ENCODE measurements at regions not wholly inside any gene's neighbourhood (a gene's known extent, or its start where the extent isn't known, plus 50 kb on each side); places are given as distances from the start of the nearest gene placed in this dataset.

DNA sequence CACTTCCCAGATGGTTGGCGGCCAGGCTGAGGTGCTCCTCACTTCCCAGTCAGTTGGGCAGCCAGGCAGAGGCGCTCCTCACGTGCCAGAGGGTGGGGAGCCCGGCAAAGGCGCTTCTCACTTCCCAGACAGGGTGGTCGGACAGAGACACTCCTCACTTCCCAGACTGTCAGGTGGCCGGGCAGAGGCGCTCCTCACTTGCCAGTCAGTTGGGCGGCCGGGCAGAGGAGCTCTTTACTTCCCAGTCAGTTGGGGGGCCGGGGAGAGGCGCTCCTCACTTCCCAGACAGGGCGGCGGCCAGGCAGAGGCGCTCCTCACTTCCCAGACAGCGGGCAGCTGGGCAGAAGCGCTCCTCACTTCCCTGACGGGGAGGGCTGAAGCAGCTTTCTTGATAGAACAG is 143.0 kb upstream of the ARID2 start:
- no peak for DNase-seq (ENCODE audit: low read depth in 1 of 2, low spot score in 1 of 2)

DNA sequence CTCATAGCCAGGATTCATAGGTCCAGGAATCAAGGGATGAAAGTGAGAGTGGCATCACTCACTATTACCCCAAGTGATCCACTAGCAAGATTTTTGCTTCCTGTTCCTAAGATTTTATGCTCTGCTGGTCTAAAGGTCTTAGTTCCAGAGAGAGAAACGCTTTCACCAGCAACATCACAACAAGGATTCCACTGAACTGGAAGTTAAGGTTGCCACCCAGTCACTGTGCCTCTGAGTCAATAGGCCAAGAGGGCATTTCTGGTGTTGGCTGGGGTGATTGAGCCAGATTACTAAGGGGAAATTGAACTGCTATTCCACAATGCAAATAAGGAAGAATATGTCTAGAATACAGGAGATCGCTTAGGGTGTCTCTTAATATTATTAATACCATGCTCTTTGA is 142.5 kb upstream of the ARID2 start:
- DNase-seq (ENCODE audit: low read depth in 1 of 2, low spot score in 1 of 2) = no peak

DNA sequence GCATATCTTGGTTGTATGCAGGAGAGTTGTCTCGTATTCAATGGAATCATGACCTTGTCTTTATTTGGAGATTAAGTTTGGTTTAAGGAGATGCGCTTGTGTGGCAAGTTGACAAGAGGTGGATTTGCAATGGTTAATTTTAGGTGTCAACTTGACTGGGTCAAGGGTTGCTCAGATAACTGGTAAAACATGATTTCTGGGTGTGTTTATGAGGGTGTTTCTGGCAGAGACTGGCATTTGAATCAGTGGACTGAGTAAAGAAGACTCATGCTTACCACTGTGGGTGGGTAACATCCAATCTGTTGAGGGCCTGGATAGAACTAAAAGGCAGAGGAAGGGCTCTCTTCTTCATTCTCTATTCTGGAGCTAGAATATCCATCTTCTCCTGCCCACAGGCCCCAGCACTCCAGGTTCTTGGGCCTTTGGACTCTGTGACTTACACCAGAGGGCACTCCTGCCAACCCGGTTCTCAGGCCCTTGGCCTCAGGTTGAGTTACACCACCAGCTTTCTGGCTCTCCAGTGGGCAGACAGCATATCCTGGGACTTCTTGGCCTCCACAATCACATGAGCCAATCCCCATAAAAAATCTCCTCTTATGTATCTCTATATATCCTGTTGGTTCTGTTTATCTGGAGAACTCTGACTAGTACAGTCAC is 141.5 kb upstream of the ARID2 start:
- DNase-seq (ENCODE audit: low read depth in 1 of 2, low spot score in 1 of 2) = no peak

DNA sequence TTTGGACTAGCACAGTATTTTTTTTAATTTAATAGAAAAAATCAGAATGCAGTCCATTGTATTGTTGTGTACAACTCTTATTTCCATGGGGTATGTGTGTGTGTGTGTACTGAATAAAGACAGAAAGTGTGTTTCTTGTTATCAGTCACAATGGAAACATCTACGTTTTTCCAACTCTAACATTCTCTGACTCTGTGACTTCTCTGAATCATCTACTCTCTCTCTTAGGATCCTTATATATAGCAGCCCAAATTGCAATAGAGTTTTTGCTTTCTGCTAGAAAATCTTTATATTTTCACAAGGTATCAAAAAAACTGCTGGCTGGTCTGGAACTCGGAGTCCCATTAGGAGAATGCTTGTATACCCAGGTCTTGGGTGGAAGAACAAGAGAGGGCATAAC is 138.9 kb upstream of the ARID2 start:
- DNase-seq (ENCODE audit: low read depth in 1 of 2, low spot score in 1 of 2) = no peak

DNA sequence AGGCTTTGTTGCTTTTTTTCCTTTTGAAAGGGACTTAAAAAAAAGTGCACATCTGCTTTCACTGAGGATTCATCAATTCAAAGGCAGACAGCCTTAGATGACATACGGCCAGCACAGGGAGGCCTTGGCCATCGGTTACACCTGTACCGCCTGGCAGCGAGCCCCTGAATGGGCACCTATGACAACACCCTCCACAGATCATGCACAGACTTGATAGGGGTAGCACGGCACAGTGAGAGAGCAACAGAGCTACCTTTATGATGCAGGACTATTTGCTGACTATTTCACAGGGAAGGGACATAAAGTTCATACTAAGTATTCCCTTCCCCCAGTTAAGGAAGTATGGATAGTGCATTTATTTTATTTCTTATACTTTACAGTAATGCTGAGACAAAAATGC is 137.9 kb upstream of the ARID2 start:
- DNase-seq (ENCODE audit: low read depth in 1 of 2, low spot score in 1 of 2) = no peak

DNA sequence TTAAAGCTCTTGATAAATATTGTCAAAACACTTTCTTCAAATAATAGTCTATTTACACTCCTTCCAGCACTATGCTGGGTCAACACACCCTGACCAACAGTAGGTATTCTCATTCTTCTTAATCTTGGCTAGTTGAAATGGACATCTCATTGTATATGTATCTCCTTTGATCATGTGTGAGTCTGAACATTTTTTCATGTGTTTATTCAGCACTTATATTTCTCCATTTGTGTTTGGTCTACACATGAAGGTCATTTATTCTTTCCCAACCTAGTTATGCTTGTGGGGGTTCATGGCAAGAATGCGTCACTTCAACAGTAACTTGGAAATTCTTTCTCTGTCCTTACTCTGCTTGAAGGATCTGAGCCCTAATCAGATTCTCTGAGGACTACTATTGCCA is 133.1 kb upstream of the ARID2 start:
- no peak for DNase-seq (ENCODE audit: low read depth in 1 of 2, low spot score in 1 of 2)

DNA sequence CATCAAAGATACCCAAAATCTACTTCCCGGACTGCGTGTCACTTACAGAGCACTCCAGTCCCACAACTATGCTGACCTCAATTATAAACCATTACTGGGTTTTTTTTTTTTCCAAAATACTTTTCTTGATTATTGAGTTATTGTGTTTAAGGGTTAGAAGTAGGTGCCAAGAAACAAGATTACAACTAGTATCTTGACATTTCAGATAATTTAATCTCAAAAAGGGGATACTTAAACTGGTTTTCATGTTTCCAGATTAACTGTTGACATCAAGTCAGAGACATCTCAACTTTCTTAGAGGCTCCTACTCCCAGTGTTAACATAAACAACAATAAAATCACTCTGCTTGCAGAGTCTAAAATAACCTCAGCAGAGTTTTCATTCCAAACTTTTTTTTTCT is 131.2 kb upstream of the ARID2 start:
- DNase-seq (ENCODE audit: low read depth in 1 of 2, low spot score in 1 of 2) = no peak

DNA sequence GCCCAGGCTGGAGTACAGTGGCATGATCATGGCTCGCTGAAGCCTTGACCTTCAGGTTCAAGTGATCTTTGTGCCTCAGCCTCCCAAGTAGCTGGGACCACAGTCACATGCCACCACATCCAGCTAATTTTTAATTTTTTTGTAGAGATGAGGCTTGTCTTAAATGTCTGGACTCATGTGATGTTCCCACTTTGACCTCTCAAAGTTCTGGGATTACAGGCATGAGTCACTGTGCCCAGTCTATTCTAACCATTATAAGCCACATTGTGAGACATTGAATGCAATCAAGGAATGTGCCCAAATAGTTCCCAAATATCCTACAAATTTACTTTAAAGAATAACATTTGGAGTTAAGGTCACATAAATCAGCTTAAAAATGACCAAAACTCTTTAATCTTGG is 130.7 kb upstream of the ARID2 start:
- DNase-seq (ENCODE audit: low read depth in 1 of 2, low spot score in 1 of 2) = no peak

DNA sequence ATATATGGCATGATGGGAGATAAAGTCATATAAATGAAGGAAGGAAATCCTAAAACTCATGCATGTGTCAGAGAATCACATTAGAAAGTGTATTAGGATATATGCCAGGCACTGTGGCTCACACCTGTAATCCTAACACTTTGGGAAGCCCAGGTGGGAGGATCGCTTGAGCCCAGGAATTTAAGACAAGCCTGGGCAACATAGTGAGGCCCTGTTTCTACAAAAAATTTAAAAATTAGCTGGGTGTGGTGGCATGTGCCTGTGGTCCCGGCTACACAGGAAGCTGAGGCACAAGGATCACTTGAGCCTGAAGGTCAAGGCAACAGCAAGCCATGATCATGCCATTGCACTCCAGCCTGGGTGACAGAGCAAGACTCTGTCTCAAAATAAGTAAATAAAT is 130.3 kb upstream of the ARID2 start:
- DNase-seq (ENCODE audit: low read depth in 1 of 2, low spot score in 1 of 2) = no peak

DNA sequence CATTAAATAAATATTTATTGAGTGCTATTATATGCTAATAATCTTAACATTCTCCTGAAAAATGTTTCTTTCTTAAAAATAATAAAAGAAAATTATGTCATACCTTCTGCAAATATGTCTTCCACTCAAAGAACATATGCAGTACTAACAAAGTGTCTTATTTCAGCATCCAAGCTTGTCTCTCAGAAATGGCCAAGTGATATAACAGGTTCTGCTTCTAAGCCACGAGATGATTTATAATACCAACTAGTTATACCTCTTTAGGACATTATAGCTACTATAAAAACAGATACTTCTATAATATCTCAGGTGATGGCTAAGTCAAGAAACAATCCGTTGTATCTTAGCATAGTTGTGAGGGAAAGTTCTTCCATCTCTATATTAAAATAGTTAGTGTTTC is 128.1 kb upstream of the ARID2 start:
- DNase-seq (ENCODE audit: low read depth in 1 of 2, low spot score in 1 of 2) = no peak

DNA sequence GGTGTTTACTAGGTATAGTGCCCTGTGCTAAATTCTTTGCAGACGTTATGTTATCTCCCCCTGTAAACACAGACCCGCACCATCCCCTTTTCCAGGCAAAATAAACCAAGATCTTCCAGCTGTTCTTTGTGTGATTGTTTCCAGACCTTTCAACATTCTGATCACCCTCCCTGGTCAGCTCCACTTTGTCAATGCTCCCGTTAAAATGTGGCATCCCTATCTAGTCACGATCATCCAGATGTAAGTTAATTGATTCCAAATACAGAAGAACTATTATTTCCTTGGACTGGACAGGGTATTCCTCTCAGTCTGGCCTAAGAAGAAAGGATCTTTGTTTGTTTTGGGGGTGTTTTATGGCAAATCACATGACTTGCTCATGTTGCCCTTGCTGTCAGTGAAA is 127.6 kb upstream of the ARID2 start:
- no peak for DNase-seq (ENCODE audit: low read depth in 1 of 2, low spot score in 1 of 2)

DNA sequence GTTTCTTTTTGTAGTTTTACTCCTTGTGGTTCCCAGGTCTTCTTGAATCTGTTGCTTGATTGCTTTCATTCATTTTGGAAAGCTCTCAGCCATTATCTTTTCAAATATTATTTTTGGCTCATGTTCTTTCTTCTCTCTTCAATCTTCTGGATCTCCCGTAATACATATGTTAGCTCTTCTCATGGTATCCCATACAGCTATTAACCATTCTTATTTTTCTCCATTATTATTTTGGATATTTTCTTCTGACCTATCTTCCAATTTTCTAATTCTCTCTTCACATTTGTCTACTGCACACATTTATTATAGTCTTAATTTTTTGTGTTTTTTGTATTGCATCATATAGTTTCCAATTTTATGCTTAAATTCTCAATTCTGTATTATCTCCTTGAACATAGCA is 123.9 kb upstream of the ARID2 start:
- DNase-seq (ENCODE audit: low read depth in 1 of 2, low spot score in 1 of 2) = no peak

DNA sequence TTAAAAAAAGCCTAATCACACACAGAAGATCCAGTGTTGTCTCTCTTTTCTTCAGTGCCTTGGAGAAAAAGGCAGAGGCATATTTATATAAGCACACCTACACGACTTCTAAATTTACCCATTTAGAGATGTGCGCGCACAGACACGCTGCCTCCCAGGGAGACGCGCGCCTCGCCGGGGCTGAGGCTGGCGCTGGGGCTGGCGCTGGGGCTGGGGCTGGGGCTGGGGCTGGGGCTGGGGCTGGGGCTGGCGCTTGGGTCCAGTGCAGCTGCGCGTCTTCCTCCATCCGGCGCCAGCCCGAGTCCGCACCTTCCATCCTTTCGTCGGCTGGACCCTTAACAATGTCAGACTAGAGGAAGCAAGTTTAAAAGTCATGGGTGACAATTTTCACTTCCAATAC is 118.4 kb upstream of the ARID2 start:
- no peak for DNase-seq (ENCODE audit: low read depth in 1 of 2, low spot score in 1 of 2)

DNA sequence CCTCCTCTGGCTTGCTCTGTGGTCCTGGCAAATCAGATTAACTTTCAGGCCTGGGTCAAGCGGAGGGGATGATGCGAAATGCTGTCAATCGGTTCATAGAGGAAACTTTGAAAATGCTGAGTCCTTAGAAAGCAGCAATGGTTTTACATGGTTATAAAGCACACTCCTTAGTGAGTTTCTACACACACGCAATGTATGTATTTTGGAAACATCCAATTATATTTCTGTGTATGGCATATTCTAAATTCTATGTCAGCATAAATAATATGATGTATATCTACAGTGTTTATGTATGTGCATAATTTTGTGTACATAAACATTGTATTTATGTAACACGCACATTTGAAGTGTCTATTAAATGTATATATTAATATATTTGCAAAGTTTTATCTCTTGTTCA is 118.0 kb upstream of the ARID2 start:
- DNase-seq (ENCODE audit: low read depth in 1 of 2, low spot score in 1 of 2) = no peak

DNA sequence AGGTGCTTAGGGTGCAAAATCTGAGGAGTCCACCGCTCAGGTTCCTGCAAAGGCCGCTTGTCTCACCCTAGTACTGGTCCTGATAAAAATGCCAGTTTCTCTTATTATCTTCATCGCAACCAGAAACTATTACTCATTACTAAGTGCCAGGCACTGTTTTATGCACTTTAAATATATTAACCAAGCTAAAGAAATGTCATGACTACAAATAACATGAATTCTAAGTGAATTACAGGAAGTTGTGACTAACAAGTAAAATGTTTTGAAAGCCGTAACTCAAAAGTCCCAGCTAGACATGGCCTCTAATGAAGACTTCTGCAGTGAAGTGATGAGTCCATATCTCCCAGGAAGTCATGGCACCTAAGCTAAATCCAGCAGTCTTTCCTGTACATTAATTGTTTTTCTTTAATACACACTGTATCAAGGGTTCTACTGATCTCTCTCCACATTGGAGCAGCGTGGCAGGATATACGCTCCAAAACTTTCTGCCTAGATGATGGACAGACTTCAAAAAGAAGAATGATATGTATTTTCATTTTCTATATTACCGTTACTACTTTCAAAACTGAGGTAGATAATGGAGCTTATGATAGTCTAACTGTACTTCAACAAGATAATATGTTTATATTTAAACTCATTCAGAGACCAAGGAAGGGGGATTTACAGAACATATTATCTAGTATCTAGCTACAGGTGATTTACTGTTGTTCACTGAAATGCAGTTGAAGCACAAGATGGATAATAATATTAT is 117.3 kb upstream of the ARID2 start:
- DNase-seq (ENCODE audit: low read depth in 1 of 2, low spot score in 1 of 2) = no peak

DNA sequence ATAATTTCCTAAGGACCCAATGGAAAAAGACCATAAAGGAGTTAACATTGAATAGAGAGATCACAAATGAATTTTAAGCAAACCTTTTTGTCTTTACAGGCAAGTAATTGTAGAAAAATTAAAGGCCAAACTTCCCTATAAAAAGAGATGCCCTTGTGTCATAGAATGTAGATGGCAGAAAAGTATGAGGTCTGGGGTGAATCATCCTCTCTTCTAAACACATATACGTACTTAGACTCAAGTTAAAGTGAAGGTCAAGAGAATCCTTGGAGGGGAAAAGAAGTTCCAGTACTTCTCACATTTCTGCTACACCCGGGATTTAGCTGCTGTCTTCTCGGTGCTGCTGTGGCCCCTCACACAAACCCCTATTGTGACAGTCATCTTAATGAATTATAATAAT is 116.2 kb upstream of the ARID2 start:
- DNase-seq (ENCODE audit: low read depth in 1 of 2, low spot score in 1 of 2) = no peak

DNA sequence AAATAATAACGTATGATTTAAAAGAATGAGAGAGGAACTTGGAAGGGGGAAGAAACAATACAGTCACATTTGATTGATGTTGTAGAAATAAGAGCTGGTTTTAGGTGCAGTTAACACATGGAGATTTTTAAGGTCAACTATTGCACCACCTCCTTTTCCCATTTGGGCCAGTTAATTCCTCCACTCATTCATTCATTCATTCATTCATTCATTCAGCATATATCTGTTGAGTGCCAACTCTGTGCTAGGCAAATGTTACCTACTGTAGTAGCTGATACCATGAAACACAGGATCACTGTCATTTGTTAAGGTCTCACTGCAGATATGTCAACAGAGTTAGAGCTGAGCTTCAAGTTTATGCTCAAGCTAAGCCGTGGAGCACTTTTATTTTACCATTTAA is 115.7 kb upstream of the ARID2 start:
- DNase-seq (ENCODE audit: low read depth in 1 of 2, low spot score in 1 of 2) = no peak

DNA sequence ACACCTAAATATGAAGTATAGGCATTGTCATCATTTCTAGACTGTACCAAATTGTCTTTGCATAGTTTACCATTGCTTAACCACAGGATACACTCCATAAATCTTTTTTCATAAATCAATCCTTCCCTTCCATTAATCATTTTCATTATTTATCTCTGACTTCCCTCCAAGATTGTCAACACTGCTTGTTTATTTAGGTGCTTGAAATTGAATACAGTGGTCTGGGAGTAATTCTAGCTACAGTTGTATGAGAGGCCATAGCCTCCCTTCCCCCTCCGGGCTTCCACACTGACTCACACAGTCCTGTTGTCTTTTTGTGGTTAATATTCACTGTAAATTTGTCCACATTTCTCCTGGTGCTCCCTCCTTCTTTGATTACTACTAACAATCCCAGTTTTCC is 114.2 kb upstream of the ARID2 start:
- DNase-seq (ENCODE audit: low read depth in 1 of 2, low spot score in 1 of 2) = no peak

DNA sequence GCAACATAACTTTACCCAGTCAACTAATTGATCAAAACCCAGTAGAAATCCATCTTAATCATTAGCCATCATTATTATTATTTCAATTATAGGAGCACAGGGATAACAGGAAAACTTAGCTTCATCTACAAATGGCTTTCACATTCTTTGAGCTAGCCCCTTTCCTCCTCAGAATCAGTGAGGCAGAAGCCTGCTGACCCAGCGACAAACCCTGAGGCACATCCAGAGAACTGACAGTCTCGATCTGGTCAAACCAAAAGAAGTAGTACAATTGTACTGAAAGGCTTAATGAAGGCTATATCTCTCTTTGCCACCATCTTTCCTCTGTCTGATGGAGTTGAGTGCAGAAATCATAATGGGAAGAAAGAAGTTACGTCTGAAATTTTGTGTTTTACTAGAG is 109.8 kb upstream of the ARID2 start:
- no peak for DNase-seq (ENCODE audit: low read depth in 1 of 2, low spot score in 1 of 2)

DNA sequence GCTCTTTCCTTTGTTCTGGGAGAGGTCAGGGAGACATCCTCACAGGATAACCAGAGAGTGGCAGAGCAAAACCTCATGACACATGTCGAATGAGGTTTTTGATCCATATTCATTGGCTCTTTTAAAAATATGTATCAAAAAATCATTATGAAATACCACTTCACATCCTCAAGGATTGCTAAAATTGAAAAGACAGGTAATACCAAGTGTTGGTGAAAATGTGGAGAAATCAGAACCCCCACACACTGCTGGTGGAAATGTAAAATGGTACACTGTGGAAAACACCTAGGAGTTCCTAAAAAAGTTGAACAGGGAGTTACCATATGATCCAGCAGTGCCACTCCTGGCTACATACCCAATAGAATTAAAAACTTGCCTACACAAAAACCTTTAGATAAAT is 107.8 kb upstream of the ARID2 start:
- DNase-seq (ENCODE audit: low read depth in 1 of 2, low spot score in 1 of 2) = no peak

DNA sequence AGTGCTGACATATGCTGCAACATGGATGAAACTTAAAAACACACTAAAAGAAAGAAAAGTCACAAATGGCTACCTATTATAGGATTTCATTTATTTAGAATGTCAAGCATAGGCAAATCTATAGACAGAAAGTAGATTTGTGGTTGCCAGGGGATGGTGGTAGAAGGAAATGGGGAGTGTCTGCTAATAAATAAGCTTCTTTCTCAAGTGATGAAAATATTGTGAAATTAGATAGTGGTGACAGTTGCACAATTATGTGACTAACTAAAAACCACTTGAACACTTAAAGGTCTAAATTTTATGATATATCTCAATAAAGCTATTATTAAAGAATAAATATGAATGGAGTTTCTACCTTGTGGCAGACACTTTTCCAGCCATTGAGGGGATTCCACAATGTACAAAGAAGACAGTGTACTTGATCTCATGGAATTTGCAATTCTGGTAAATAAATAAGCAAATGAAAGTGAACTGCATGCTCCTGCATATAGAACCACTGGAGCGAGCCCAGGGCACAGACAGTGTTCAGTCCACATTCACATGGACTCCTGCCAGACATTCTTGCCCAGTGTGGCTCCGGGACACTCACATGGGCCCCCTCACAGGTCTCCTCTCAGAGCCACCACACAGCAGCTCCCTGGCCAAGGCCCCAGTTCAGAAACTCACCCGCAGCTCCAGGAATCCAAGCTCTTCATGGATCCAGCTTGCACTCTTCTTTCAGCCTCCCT is 107.1 kb upstream of the ARID2 start:
- DNase-seq (ENCODE audit: low read depth in 1 of 2, low spot score in 1 of 2) = no peak

DNA sequence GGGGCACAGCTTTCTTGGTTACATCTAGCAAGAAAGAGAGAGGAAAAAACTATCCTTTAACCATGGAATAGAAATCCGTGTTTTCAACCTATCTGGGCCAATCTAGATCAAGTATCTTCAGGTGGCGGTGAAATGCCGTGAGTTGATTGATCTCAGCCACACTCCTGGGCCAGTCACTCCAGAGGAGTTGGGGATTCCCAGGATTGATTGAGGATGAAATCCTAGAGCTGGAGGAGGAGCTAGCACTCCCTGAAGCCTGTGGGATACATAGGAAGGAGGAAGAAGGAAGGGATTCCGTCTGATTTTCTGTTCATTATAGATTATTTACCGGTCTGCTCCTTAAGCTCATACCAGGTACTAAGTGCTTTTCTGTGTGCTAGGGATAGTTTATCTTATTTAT is 106.3 kb upstream of the ARID2 start:
- no peak for DNase-seq (ENCODE audit: low read depth in 1 of 2, low spot score in 1 of 2)

DNA sequence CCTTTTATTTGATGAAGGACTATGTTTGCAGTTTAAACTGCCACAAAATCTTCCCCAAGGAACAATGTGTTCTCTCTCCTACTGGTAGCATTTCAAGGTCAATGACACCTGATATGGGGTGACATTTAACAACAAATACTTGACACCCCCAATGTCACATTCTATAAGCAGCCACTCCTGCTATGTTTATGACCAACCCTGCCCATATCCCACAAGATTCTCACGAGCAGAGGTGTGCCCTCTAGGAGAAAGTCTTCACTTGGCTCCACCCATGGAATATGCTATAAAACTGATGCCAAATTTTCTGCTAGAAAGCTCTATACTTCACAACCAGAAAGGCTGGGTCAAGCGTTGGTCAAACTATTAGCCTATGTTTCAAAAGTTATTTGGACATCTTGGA is 105.6 kb upstream of the ARID2 start:
- DNase-seq (ENCODE audit: low read depth in 1 of 2, low spot score in 1 of 2) = no peak
